AG09309 (cell line): ENCODE measurements at regions not wholly inside any gene's neighbourhood (a gene's known extent, or its start where the extent isn't known, plus 50 kb on each side); places are given as distances from the start of the nearest gene placed in this dataset.

Experiments used
- DNase-seq: peaks from one replicate; pipeline ENCODE4 v3.0.0-alpha.2; 2010; ENCODE audit warnings: low read depth
- H3K4me3 ChIP-seq: 2 replicates; pipeline ENCODE4 v1.5.1; 2011; ENCODE audit warnings: mild to moderate bottlenecking, low read depth, low read length, moderate library complexity; ENCODE audit not compliant: control insufficient read depth
- CTCF ChIP-seq: IDR thresholded peaks from 2 replicates; pipeline ENCODE4 v1.5.1; 2011; ENCODE audit warnings: mild to moderate bottlenecking, low read depth, low read length, inconsistent platforms; ENCODE audit not compliant: insufficient read depth, control insufficient read depth; ENCODE audit errors: missing control alignments

GRCh38 chrX:13890806-13891205 lies 73.9 kb upstream of the GPM6B start:
- no peak overlapping the region for H3K4me3 ChIP-seq
- no peak for DNase-seq
- no peak for TF ChIP-seq CTCF

- no peak overlapping the region for H3K4me3 ChIP-seq
- no peak for DNase-seq
- TF ChIP-seq CTCF: no peak
Observed at GRCh38 chrX:13888284-13888683, 71.4 kb upstream of the GPM6B start.

- DNase-seq: no peak
- TF ChIP-seq CTCF: no peak
- no peak overlapping the region for H3K4me3 ChIP-seq
Observed at GRCh38 chrX:13885591-13885990, 68.7 kb upstream of the GPM6B start.

- no peak for TF ChIP-seq CTCF
- no peak overlapping the region for H3K4me3 ChIP-seq
- no peak for DNase-seq
Observed at GRCh38 chrX:13876652-13877051, 59.8 kb upstream of the GPM6B start.

- no peak for TF ChIP-seq CTCF
- no peak for DNase-seq
- H3K4me3 ChIP-seq: no peak overlapping the region
Observed at GRCh38 chrX:13875572-13875971, 58.7 kb upstream of the GPM6B start.

GRCh38 chrX:13868591-13868990 lies 51.7 kb upstream of the GPM6B start:
- no peak overlapping the region for H3K4me3 ChIP-seq
- DNase-seq: no peak
- TF ChIP-seq CTCF: no peak
